ENCODE measurements at regions not wholly inside any gene's neighbourhood (a gene's known extent, or its start where the extent isn't known, plus 50 kb on each side); places are given as distances from the start of the nearest gene placed in this dataset.

DNA sequence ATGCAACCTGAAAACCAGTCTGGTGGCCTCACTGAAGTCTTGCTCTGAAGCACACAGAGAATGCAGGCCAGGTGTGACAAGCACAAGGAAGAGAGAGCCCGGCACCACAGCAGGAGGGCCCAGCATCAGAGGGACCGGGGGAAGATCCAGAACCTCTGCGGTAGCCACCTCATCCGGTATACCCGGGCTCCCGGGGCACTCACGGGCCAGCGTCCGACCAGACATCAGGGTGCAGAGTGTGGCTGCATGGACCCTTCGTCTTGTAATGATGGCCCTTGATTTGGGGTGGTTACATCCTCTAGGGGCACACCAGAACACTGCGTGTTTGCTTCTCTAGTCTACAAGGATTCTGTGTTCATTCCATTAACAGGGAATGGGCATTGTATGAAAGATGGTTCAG, 406.0 kb downstream of the GADD45G start:
- DNase-seq = no peak

DNA sequence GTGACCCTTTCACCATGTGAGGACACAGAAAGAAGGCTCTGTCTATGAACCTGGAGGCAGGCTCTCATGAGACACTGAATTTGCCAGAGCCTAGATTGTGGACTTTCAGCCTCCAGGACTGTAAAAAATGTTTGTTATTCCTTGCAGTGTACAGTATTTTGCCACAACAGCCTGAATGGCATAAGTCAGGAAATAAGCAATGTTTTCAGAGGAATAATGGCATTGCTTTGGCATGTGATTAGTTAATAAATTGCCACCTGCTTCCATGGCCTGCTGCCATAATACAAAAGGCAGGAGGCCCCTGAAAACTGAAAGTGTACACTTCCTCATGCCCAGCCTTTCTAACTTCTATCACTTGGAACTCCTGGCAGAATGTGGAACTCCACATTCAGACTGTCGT, 408.1 kb downstream of the GADD45G start:
- no peak for DNase-seq

DNA sequence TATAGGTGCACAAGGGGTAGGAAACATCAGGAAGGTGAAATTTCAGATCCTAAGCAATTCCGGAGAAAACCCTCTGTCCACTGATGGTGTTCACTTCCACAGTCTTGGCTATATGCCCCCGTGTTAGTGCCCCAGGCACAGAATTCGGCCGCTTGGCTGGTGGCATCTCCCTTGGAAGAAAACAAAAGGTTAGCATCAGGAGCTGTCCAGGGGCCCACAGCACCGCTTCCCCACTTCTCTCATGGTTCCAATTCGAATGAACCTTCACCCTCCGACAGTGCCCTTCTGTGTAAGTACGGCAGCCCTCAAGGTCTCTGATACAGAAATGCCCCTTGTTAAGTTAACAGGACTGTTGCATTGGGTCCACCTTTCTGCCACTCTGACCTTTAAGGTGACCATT, 409.0 kb downstream of the GADD45G start:
- no peak for DNase-seq

DNA sequence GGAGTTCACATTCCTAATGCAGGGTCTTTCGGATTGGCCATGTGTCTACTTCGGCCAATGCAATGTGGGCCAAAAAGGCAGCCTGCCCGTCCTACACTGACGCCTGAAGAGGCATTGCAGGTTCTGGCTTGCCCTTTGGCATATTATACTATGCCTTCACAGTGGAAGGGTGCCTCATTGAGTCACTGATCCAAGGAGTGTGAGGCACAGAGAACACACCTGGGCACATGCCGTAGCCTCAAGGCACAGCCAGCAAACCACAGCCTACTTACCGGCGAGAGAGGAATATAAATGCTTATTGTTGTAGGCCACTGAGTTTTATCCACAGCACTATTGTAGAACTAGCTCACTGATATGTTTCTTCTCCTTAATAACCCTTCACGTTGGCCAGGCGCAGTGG, 409.6 kb downstream of the GADD45G start:
- DNase-seq = no peak

DNA sequence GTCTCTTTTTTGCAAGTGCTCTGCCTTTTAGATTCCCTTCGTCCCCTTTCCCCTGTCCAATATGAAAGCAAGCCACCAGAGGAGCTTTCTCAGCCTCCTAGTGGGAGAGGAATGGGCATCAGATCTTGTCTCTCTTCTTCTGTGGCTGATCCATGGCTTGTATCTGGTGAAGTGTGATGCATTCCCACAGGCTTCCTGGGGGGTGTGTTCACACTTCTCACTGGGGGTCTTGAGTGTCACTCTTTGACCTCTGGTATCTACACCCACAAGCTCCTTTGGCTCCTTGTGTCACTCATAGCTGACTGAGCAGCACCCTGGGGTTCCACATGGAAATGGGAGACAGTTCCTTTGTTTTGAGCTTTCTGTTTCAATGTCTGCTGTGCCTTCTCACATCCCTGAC, 411.5 kb downstream of the GADD45G start:
- DNase-seq = no peak

DNA sequence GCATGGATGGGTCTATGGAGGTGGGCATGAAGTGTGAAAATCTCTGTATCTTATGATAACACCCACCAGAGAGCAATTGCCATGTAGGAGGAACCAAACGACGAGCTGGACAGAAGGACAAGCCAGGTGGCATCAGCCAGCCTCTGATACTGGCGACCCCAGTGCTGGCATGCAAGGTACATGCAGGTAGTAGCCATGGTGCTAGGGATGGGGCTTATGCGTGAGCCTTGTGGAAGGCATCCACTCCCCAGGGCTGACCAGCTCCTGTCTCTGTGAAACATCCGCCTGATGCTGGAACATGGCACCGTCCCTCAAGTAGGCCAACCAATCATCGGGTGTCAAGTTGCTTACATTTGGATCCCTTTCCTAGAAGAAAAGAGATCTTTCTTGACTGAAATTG, 412.9 kb downstream of the GADD45G start:
- no peak for DNase-seq

DNA sequence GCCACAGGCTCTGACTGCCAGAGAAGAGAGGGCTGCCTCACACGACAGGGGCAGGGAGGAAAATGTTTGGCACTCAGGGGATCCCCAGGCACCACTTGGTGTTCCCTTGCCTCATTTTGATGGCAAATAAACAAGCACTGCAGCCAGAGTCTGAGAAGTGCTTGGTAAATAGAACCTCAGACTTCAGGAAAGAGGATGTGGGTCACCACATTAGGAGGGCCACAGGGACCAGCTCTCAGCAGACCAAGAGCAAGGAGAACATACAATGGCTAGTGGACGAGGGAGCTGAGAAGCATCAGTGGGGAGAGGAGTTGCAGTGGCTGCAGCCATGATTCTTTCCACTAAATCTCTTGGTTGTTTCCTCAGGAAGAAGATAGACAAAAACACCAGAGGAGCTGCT, 413.9 kb downstream of the GADD45G start:
- no peak for DNase-seq

DNA sequence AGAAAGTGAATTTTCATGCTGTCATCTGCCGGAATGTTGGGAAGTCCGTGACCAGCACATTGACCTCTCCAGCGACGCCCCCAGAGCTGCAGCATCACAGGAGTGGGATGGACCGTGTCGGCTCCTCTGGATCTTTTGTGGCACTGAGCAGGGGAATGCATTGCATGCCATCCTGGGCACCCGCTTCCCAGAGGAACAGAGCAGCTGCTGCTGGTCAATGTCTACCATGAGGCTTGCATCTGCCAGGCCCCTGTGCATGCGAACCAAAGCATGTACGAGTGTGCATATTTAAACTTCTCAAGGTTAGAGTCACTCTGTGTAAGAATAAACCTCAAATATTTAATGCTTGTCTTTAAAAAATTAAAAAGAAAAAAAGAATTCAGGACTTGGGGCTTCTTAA, 414.8 kb downstream of the GADD45G start:
- DNase-seq = no peak

DNA sequence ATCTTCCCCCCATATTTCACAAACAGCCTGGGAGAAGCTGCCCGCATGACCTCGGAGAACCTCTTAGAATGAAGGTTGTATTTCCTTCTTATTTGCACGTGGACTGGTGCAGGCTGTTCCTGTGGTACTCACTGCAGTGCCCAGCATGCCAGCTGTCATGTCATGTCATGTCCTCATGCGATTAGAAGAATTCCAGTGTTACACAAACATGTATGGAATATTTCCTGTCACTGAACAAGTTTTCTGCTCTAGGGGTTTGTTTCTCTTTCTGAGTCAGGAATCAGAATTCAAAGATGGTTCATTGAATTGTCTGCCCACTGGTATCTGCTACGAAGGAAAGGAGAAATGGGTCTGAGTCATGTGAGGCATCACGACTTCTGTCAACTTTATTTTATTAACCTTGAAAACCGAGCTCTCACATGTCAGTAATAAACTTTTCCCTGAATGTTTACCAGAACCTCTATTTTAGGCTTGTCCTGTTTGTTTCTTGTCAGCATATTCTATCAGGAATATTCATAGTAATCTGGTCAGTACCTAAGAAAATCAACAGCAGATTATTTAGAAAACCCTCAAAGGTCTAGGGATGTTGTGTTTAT, 415.6 kb downstream of the GADD45G start:
- DNase-seq = no peak

DNA sequence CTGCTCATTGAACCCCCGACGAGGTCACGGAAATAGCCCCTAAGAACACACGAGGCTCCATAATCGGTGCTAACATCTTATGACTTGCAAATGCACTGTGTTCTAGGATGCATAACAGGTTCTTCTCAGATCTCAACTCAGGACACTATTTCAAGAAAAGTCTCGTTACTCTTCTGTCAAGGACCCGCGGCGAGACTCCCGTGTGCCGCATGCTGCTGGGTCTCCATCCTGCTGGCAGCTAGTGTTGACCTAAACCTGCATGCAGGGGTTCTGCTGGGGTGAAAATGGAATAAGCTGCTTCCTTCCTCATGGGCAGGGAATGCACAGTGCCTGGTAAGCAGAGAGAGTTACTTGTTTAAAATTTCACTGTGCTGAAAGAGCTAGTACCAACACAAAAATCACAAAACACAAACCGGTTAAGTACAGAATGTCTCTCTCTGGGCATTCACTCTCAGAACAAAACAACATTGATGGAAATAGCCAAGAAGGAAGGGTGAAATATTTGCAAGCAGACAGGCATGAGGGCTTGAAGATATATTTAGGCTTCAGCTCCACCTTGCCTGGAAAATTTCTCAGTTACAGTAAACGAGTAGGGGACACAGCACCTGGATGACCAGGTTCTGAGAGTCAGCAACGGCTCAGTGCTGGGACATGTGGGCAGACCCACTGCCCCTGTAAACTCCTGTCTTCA, 416.5 kb downstream of the GADD45G start:
- no peak for DNase-seq

DNA sequence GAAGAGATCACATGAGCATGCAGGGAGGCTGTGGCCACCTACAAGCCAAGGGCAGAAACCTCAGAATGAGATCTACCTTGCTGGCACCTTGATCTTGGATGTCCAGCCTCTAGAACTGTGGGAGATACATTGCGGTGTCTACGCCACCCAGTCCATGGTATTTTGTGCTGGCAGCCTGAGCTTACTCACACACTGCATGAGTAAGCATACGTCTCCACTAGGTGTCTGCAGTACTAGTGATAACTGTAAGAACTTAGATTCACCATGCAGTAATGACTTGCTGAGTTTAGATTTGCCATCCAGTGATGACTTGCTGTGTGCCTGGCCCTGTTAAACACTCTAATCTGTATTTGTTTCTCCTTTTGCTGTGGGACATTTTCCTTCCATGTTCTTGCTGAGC, 417.7 kb downstream of the GADD45G start:
- DNase-seq = no peak

DNA sequence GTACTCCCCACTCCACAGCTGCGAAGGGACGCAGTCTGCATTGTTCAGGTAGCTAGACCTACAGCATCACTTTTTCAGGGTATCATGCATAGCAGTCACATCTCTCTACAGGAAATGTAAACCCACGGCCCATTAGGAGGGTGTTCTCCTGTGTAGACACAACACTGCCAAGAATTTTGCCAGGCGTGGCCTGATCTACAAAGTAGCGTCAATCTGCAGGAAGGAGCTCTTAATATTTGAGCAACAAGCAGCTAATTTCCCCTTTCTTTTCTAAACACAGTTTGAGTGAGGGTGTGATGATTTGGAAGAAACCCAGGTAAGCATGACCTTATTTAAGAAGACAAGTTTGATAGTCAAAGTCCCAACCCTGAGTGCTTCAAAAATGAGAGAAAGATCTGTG, 419.0 kb downstream of the GADD45G start:
- DNase-seq = no peak

DNA sequence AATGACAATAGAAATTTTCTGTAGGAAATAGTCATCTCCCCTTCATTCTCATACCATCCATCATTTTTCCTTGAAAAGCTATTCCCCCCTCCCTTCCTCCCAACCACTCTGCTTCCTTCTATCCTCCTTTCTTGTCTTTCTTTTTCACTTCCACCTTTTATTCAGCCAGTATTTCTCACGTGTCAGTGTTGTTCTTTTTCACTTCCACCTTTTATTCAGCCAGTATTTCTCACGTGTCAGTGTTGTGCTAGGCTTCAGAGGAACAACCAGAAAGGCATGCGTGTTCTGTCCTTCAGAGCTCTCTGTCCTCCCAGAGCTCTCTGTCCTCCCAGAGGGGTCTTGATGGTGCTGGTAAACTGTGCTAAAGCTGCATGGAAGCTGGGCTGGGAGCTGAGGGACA, 419.6 kb downstream of the GADD45G start:
- DNase-seq = no peak

DNA sequence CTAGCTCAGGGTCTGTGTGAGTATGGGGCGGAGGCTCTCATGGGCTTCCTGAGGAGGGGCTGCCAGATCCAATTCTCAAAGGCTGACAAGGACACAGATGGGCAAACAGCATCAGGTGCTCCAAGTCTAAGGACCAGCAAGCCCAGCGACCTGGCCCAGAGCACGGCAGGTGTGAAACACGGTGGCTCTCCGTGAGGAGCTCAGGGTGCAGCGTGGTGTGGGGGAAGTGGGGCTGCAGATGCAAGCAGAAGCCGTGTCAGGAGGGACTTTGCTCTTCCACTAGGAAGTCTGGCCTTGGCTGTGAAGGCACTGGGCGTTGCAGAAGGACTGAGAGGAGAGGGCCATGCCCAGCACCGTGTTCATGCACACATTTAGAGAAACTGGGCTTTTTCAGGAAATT, 420.0 kb downstream of the GADD45G start:
- no peak for DNase-seq

DNA sequence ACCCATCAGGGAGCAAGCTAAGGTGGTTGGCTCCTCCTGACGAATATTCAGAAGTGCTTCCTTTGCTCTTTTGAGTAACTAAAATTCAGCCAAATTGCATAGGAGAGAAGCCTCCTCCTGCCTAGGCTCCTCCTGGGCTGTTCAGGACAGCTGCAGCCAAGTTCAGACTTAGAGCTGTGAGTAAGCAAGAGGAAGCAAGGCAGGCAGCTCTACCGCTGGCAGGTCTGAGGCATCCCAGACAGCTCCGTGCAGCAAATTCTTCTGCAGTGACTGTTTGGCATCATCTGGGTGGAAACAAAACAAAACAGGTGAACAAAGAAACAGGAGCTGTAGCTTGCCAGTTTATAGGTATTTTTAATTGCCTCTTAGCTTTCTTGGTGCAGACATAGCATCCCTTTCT, 421.0 kb downstream of the GADD45G start:
- DNase-seq = no peak

DNA sequence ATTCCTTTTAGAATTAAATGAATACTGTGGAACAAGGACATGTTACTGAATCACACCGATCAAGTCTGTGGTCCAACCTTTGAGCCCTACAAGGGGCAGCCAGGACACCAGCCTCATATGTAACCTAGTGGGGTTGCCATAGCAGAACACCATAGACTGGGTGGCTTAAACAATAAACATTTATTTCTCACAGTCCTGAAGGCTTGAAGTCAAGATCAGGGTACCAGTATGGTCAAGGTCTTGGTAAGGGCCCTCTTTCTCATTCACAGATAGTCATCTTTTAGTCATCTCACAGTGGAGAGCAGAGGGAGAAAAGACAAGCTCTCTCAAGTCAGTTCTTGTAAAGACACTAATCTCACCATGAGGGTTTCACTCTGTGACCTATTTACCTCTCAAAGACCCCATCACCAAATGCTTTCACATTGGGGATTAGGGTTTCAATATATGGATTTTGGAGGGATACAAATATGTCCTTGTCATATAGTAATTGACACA, 422.5 kb downstream of the GADD45G start:
- no peak for DNase-seq

DNA sequence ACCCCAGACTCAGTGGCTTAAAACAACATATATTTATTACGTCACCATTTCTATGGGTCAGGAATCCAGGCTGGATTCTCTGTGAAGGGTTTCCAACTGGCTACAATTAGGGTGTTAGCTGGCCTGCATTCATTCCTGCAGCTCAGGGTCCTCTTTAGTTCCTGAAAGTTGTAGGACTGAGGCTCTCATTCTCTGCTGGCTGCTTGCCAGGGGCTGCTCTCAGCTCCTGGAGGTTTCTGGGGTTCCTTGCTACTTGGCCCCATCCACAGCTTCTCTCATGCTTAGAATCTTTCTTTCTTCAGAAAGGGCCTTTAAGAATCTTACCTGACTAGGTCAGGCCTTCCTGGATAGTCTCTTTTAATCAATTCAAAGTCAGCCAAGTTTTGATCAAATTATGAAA, 424.6 kb downstream of the GADD45G start:
- DNase-seq = no peak

DNA sequence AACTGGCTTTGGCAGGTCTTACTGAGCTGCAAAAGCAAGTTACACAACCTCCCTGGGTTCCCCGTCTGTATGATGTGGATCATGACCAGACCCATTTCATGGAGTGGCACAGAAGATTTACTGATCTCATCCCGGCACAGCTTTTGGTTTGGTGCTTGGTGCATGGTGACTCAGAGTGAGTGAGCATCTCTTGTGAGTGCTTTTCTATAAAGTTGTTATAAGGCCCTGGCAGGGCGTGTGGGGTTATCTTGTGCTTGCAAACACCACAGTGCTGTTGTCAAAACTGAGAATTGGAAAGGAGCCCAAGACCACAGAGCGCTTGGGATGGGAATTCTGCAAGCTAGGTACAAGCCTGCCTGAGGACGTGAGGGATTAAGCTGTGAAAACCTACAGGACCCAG, 425.2 kb downstream of the GADD45G start:
- DNase-seq = no peak

DNA sequence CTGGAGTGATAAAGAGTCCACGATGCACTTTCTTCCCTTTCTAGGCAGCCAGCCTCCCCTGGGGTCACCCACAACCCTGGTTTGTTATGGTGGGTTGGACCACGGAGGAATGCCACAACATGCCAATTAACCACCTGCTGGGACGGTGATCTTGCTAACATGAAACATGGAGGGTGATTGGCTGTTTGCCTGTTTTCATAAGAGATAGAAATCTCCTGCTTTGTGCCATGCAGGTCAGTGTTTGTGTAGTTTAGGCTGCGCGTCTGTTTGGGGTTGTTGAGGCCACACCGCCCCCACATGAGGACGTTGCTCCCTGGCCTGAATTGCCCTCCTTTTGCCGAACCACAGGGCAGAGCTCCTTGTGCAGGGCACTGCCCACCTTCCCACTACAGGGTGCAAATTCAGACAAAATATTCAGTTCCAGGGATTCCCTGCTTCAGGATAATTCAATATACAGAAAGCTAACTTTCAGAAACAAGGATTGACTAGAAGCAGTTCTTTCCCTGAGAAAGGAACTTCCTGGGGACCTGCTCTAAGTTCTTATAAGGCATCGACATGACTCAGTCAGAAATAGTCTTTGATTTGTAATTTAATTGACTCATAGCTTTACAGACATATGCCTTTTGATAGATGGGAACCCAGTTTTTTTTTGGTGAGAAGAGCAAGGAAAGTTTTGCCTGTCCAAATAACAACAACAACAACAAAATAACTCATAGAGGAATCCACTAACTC, 427.6 kb downstream of the GADD45G start:
- DNase-seq = no peak

DNA sequence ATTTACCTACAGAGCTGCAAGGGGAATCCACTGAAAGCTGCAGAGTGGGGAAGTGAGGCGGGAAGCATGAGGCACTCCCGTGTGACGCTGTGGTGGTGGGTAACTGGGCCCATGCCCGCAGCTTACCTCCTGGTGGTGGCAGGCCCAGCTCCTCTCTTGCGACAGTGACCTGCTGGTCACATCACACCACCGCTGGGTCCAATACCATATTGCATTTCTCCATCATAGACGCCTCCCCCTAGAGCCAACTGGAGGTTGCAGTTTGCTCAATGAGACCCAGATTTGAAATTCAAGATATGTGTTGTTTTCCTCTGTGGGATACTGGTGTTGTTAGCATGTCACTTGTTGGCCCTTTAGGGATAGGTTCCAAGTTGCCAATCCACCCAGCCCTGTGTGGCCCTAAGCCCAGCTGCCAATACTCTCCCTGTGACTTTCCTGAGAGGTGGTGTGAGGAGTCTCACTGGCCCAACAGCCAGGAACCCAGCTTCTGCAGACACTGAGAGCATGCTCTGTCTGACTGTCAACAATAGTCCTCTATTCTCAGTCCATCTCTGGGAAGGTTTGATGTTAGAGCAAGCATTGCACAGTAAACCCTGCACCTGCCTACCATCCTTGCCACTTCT, 428.3 kb downstream of the GADD45G start:
- no peak for DNase-seq

DNA sequence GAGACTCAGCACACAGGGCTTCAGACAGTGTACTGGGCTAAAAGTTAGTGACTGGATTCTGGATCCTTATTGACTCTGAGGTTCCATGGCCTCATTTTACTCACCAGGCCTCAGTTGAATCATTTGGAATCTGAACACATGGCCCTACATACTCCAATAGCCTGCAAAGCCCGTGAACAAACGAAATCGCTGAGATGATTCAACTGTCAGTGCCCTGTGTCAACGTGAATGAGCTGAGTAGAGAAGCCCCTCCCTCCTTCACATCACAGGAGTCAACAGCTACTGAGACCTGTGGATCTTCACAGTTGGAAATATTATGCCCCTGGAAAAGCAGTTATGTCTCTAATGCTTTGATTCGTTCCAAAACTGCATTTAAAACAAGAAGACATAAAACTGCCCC, 429.3 kb downstream of the GADD45G start:
- DNase-seq = no peak

DNA sequence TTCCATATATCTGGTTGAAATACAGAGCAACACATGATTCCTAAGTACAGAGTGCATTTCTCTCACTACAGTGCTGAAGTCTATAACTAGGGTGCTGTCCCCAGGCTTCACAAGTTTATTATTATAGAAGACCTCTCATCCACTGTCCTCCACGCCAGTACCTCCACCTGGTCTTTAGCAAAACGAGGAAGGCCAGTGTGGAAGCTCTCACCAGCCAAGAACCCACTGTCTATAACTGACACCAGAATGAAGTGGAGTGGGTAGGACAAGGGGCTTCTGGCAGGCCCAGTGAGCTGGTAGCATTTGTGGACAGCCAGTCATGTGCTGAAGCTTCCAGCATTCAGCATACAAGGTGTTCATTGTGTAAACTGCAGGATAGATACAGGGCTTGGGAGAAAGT, 430.7 kb downstream of the GADD45G start:
- DNase-seq = no peak

DNA sequence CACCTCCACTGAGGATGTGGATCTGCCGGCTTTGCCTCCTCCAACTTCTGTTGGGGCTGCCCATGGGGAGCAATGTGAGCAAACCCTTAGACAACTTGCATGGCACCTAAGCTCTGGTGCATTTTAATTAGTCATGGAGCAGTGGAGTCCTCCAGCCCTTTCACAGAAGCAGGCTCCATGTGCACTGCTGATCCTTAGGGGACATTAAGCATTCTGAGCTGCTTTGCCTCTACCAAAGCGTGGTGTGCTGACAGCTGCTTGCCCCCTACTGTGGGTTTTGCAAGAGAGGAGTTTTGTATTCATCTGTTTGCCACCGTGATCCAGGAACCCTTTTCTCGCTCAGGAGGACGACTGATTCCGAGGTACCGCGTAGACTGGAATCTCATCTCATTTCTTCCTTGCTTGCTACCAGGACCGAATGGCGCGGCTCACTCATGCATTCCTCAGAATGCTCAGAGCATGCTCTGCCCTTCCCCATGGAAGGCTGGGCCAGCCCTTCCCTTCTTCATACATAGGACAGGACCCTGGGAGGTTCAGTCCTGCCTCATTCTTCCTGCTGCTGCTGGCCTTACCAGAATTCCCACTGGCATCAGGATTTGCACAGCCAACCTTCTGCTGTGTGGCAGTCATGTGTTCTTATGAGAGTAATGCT, 432.5 kb downstream of the GADD45G start:
- DNase-seq = no peak
